H1 (cell line): ENCODE measurements at regions not wholly inside any gene's neighbourhood (a gene's known extent, or its start where the extent isn't known, plus 50 kb on each side); places are given as distances from the start of the nearest gene placed in this dataset.

Experiments used
- CEBPB ChIP-seq: IDR thresholded peaks from 2 replicates; pipeline ENCODE4 v1.6.1; 2012; ENCODE audit warnings: low read depth, low read length
- RAD21 ChIP-seq, 2 experiments: IDR thresholded peaks in 1 of 2; conservative IDR thresholded peaks in 1 of 2; 2 replicates each; pipeline ENCODE4 v1.6.1; 2011; ENCODE audit warnings: low read depth in 2 of 2, low read length in 2 of 2, improper control_type of control experiment in 1 of 2, inconsistent platforms in 1 of 2, mild to moderate bottlenecking in 1 of 2, moderate library complexity in 1 of 2
- SRF ChIP-seq: IDR thresholded peaks from 2 replicates; pipeline ENCODE4 v1.6.1; 2011; ENCODE audit warnings: mild to moderate bottlenecking, low read depth, low read length, moderate library complexity
- TAF1 ChIP-seq: IDR thresholded peaks from 2 replicates; pipeline ENCODE4 v1.6.1; 2011; ENCODE audit warnings: mild to moderate bottlenecking, low read depth, low read length

DNA sequence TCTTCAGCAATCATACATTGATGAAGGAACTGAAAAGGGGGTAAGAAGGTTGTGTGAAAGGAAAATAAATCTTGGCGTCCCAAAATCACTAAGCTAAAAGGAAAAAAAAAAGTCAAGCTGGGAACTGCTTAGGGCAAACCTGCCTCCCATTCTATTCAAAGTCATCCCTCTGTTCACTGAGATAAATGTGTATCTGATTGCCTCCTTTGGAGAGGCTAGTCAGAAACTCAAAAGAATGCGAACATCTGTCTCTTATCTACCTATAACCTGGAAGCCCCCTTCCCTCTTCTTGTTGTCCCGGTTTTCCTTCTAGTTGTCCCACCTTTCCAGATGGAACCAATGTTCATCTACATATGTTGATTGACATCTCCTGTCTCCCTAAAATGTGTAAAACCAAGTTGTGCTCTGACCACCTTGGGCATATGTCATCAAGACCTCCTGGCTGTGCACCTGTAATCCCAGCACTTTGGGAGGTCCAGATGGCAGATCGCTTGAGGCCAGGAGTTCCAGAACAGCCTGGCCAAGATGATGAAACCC is 53.1 kb downstream of the RESF1 start (continued):
- TF ChIP-seq SRF (no peak), TAF1 (no peak), RAD21 (IDR thresholded peaks at IDR 0.05 in 1 of 2, conservative IDR thresholded peaks at IDR 0.05 in 1 of 2; ENCODE audit: low read depth in 2 of 2, low read length in 2 of 2) (no peak), CEBPB (no peak)
- TF ChIP-seq, all 59 proteins: peak for 0
